ENCODE measurements at regions not wholly inside any gene's neighbourhood (a gene's known extent, or its start where the extent isn't known, plus 50 kb on each side); places are given as distances from the start of the nearest gene placed in this dataset.

DNA sequence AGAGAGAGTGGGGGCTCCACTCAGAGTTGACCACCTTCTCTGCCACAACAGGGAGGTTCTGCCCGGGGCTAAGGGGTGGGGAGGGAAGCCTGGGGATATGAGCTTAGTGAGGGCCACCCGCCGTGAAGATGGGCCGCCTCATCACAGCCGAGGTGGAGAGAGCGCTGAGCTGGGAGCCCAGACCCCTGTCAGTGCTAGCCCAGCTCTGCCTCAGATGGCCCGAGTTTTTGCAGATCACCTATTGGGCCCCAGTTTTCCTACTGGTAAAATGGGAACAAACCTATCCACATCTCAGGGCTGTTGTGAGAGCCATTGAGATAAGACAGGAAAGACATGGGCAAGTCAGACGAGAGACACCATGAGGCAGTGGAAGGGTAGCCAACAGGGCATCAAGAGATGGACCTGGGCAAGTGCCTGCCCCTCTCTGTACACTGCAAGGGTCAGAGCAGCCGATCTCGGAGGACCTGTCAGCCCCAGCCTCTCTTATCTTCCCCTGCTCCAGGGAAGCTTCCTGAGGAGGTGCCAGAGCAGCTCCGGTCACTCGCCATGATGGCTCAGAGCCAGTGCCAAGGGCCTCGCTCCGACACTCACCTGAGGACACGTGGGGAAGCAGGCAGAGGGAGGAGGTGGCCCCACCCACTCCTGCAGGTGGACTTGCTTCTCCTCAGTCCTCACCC, 88.9 kb downstream of the MCFD2 start:
- intact Hi-C loops (cut with micrococcal nuclease) = no loop called here
- H3K9me3 ChIP-seq (replicated peaks) = no peaks in the 10 kb centered on the region
- H3K27me3 ChIP-seq (ENCODE audit: low read depth) = no peaks in the 10 kb centered on the region
- no peak for DNase-seq
- peaks cover 21% of the 10 kb centered on the region for H3K4me1 ChIP-seq
- no peak overlapping the region for H3K4me3 ChIP-seq
- TF ChIP-seq, protein P1, sequence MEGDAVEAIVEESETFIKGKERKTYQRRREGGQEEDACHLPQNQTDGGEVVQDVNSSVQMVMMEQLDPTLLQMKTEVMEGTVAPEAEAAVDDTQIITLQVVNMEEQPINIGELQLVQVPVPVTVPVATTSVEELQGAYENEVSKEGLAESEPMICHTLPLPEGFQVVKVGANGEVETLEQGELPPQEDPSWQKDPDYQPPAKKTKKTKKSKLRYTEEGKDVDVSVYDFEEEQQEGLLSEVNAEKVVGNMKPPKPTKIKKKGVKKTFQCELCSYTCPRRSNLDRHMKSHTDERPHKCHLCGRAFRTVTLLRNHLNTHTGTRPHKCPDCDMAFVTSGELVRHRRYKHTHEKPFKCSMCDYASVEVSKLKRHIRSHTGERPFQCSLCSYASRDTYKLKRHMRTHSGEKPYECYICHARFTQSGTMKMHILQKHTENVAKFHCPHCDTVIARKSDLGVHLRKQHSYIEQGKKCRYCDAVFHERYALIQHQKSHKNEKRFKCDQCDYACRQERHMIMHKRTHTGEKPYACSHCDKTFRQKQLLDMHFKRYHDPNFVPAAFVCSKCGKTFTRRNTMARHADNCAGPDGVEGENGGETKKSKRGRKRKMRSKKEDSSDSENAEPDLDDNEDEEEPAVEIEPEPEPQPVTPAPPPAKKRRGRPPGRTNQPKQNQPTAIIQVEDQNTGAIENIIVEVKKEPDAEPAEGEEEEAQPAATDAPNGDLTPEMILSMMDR (IDR thresholded peaks at IDR 0.05; ENCODE audit: borderline replicate concordance) = no peak
- H3K27ac ChIP-seq (replicated peaks) = no peak overlapping the region
- no peaks in the 10 kb centered on the region for H3K36me3 ChIP-seq

DNA sequence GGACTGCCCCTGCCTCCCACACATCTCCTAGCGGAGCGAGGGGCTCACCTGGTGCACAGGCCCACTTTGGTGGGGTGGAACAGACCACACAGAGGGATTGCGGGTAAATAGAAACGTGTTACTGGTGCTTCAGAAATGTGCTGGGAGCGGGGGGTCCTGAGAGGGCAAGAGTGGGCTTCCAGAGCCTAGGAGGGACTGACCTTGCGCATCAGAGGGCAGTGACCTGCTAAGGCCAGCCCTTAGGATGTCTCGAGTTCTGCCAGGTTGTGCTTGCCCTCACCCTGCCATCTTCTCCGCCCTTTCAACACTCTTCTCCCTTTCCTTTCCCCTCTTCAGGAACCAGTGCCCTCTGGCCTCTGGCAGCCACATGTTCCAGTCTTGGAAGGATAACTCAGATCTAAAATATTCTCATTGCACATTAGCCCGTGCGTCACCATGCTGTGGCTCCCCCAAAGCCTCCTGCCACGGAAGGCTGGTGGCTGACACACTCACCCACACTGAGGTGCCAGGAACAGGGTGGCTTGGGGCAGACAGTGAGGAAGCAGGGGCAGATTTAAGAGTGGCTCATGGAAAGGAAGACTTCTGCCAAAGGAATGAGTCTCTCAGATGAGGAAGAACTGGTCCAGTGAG, 89.6 kb downstream of the MCFD2 start:
- Histone ChIP-seq H3K4me1 (peaks cover 27% of the 10 kb centered on the region), H3K36me3 (no peaks in the 10 kb centered on the region), H3K27ac (replicated peaks) (no peak overlapping the region), H3K27me3 (ENCODE audit: low read depth) (no peaks in the 10 kb centered on the region), H3K4me3 (no peak overlapping the region), H3K9me3 (replicated peaks) (no peaks in the 10 kb centered on the region)
- TF ChIP-seq, protein P1 (IDR thresholded peaks at IDR 0.05; ENCODE audit: borderline replicate concordance) = no peak
- intact Hi-C loops (cut with micrococcal nuclease) = no loop called here
- no peak for DNase-seq

DNA sequence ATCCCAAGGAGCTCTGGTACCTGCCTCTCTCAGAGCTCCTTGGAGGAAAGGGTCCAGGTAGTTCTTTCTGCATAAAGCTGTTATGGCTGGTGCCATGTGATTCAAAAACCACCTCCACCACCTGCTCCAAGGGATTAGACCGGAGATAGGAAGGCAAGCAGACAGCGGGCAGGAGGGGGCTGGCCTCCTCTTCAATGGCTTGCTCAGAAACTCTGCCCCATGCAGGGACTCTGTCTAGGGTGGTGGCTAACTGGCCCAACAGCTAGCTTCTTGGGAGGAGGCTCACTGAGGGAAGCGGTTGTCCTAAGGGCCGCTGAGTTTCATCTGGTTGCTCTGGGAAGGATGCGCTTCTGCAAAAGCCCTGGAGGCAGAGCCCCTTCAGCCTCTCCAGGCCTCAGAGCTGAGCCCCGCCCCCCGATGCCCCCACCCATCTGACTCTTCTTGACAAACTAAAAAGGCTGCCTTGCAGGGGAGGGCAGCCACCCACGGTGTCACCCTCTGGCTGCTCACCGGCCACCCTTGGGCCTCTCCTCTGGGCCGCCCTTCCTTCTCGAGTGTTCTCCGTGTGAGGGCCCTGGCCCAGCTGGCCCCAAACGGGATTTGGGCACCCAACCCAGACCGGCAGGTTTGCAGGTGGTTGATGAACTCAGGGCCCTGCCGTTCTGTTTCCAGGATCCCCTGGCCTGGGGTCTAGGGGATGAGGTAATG, 90.2 kb downstream of the MCFD2 start:
- TF ChIP-seq, protein P1 (IDR thresholded peaks at IDR 0.05; ENCODE audit: borderline replicate concordance) = no peak
- H3K36me3 ChIP-seq = no peaks in the 10 kb centered on the region
- no peaks in the 10 kb centered on the region for H3K9me3 ChIP-seq (replicated peaks)
- no peak overlapping the region for H3K4me3 ChIP-seq
- DNase-seq = no peak
- no peaks in the 10 kb centered on the region for H3K27me3 ChIP-seq (ENCODE audit: low read depth)
- intact Hi-C loops (cut with micrococcal nuclease) = no loop called here
- peaks cover 27% of the 10 kb centered on the region for H3K4me1 ChIP-seq
- H3K27ac ChIP-seq (replicated peaks) = no peak overlapping the region

DNA sequence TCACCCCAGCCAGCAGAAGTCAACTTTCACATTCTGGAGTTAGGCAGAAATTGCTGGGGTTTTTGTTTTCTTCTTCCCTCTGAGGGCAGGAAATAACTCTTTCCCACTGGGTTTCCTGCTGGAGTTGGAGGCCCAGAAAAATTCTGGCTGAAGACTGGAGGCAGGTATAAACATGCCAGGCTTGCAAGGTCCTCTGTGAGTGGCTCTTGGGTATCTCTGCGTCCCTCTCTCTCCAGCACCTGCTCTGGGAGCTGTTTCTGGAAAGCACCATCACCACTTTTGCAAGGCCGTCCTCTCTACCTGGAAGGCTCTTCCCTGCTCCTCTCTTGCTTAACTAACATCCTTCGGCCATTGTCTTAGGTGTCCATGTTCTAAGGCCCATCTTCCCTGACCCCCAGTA, 91.0 kb downstream of the MCFD2 start:
- no peak overlapping the region for H3K4me3 ChIP-seq
- DNase-seq = no peak
- TF ChIP-seq, protein P1 (IDR thresholded peaks at IDR 0.05; ENCODE audit: borderline replicate concordance) = no peak
- no peaks in the 10 kb centered on the region for H3K9me3 ChIP-seq (replicated peaks)
- H3K27ac ChIP-seq (replicated peaks) = no peak overlapping the region
- peaks cover 27% of the 10 kb centered on the region for H3K4me1 ChIP-seq
- intact Hi-C loops (cut with micrococcal nuclease) = no loop called here
- no peaks in the 10 kb centered on the region for H3K36me3 ChIP-seq
- H3K27me3 ChIP-seq (ENCODE audit: low read depth) = no peaks in the 10 kb centered on the region

DNA sequence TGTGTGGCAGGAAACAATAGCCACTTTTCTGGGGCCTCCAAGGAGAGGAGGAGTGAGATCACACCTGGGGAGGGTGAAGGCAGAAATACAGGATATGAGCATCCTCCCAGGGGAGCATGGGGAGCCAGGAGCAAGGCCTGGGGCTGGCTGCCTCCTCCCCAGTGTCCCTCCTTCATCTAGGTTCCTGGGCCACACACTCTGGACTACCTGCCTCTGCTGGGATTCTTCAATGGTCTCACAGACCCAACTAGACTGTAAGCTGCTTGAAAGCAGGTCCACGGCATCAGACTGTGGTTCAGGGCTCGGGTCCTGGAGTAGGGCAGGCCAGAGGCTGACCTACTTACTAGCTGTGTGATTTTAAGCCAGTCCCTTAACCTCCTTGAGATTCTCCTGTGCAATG, 94.0 kb downstream of the MCFD2 start:
- H3K4me1 ChIP-seq = peaks cover 50% of the 10 kb centered on the region
- intact Hi-C loops (cut with micrococcal nuclease) = no loop called here
- no peak overlapping the region for H3K4me3 ChIP-seq
- H3K36me3 ChIP-seq = no peaks in the 10 kb centered on the region
- H3K27ac ChIP-seq (replicated peaks) = peak overlapping the region; percentile 47
- TF ChIP-seq, protein P1 (IDR thresholded peaks at IDR 0.05; ENCODE audit: borderline replicate concordance) = no peak
- no peak for DNase-seq
- H3K27me3 ChIP-seq (ENCODE audit: low read depth) = no peaks in the 10 kb centered on the region
- no peaks in the 10 kb centered on the region for H3K9me3 ChIP-seq (replicated peaks)
